ENCODE measurements at regions not wholly inside any gene's neighbourhood (a gene's known extent, or its start where the extent isn't known, plus 50 kb on each side); places are given as distances from the start of the nearest gene placed in this dataset.
A peak's percentile ranks its signal among the peaks of the same experiment; 100 is the strongest.

DNA sequence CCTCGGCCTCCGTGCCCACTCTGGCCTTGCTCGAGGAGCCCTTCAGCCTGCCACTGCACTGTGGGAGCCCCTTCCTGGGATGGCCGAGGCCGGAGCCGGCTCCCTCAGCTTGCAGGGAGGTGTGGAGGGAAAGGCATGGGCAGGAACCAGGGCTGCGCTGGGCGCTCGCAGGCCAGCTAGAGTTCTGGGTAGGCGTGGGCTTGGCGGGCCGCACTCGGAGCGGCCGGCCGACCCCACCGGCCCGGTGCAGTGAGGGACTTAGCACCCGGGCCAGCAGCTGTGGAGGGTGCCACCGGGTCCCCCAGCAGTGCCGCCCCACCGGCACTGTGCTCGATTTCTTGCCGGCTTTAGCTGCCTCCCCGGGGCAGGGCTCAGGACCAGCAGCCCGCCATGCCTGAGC is 101.0 kb upstream of the IRX5 start:
- TF ChIP-seq, protein P1, sequence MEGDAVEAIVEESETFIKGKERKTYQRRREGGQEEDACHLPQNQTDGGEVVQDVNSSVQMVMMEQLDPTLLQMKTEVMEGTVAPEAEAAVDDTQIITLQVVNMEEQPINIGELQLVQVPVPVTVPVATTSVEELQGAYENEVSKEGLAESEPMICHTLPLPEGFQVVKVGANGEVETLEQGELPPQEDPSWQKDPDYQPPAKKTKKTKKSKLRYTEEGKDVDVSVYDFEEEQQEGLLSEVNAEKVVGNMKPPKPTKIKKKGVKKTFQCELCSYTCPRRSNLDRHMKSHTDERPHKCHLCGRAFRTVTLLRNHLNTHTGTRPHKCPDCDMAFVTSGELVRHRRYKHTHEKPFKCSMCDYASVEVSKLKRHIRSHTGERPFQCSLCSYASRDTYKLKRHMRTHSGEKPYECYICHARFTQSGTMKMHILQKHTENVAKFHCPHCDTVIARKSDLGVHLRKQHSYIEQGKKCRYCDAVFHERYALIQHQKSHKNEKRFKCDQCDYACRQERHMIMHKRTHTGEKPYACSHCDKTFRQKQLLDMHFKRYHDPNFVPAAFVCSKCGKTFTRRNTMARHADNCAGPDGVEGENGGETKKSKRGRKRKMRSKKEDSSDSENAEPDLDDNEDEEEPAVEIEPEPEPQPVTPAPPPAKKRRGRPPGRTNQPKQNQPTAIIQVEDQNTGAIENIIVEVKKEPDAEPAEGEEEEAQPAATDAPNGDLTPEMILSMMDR (conservative IDR thresholded peaks at IDR 0.05; ENCODE audit: low read length) = no peak
- H3K4me3 ChIP-seq (ENCODE audit: low read length) = no peak overlapping the region
- DNase-seq (ENCODE audit: low read depth) = no peak

DNA sequence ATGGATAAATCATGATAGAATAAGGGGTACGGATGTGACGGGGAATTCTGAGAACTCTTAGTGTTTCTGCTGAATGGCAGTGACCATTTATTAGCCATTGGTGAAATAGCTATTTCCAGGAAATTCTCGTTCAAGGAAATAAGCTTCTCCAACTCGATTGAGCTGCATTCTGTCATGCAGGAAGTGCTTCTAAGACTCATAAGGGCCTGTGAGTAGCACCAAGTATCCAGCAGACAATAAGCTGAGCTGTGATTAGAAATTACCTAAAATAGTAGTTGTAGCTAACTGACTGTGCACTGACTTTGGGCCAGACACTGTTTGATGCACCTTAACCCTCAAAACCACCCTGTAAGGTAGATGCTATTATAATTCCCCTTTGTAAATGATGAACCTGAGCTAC is 107.8 kb upstream of the IRX5 start:
- no peak for DNase-seq (ENCODE audit: low read depth)
- H3K4me3 ChIP-seq (ENCODE audit: low read length) = no peak overlapping the region
- TF ChIP-seq, protein P1 (conservative IDR thresholded peaks at IDR 0.05; ENCODE audit: low read length) = no peak

DNA sequence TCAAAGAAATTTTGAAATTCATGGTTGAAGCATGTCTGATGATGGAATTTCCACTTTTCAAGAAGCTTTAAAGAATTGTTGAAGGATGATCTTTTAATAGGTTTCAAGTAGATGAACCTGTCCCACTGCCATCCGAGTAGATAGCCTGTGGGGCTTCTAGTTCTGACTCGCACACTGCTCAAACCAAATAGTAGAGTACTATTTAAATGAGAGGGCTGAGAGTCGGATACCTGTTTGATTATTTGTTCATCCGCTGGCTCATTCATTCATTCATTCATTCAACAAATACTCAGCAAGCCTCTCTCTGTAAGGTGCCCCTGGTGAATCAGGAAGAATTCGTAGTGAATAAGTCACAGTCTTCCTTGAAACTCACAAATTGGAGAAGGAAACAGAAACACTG is 108.2 kb upstream of the IRX5 start:
- no peak for DNase-seq (ENCODE audit: low read depth)
- TF ChIP-seq, protein P1 (conservative IDR thresholded peaks at IDR 0.05; ENCODE audit: low read length) = no peak

DNA sequence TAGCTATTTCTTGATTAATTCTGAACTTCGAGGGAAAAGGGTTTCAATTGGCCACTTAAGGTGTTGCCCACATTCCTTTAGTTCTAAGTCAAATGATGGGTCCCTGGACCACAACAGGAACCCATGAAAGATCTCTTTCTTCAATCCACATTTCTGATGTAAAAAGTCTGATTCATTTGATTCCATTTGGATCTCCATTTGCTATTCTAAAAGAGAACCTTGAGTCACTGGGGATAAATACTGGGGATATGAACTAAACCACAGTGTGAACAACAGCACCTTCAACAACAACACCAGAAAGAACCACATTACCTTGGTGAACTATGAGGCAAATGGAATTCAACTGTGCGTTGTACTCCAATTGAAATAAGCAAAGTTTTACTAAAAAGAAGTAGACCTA is 108.9 kb upstream of the IRX5 start:
- no peak overlapping the region for H3K4me3 ChIP-seq (ENCODE audit: low read length)
- TF ChIP-seq, protein P1 (conservative IDR thresholded peaks at IDR 0.05; ENCODE audit: low read length) = no peak

More for the DNA sequence above, 108.2 kb upstream of the IRX5 start:
- no peak overlapping the region for H3K4me3 ChIP-seq (ENCODE audit: low read length)

DNA sequence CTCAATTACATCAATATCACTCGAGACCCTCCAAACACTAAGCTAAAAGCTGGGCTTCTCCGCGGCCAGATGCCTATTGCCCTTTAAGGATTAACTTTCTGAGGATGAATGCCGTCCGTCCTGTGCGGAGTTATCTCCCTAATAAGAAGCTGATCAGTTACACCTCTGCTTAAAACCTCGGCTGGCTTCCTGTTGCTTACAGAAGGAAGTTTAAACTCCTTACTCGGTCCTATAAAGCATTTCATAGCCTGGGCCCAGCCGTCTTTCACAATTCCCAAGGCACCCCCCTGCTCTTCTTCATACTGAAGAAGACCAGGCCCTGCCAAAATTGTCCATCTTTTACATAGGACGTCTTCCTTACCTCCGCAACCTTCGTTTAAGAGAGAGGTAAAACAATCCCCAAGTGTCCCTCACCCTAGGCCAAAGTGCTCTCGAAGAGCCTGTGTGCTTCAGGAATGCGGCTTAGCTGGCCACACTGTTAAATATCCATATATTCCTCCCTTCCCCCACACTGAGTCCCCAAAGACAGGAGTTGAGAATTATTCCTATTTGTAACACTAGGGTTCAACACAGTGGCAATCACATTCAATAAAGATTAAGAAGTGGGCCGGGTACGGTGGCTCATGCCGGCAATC is 112.6 kb upstream of the IRX5 start:
- DNase-seq (ENCODE audit: low read depth) = no peak
- no peak overlapping the region for H3K4me3 ChIP-seq (ENCODE audit: low read length)
- TF ChIP-seq, protein P1 (conservative IDR thresholded peaks at IDR 0.05; ENCODE audit: low read length) = no peak

More for the DNA sequence above, 108.9 kb upstream of the IRX5 start:
- no peak for DNase-seq (ENCODE audit: low read depth)

DNA sequence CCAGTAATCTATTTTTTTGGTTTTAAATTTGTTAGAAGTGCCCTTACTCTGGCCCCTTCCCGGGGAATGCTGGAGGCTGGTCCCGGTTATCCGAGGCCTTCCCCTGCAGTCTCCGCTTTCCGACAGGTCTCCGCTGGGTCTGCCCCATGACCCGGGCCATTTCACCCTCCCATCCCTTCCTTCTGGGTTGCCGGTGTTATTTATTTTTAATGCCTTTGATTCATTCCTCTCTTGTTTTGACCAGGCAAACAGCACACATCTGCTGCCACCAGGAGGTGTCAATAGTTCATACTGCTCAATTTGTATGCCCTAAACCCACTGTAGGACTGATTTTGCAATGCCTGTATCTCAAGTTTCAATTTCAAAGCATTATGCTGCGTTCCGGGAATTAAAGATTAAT is 113.2 kb upstream of the IRX5 start:
- DNase-seq (ENCODE audit: low read depth) = peak; percentile 54
- H3K4me3 ChIP-seq (ENCODE audit: low read length) = no peak overlapping the region
- TF ChIP-seq, protein P1 (conservative IDR thresholded peaks at IDR 0.05; ENCODE audit: low read length) = peak; percentile 57

DNA sequence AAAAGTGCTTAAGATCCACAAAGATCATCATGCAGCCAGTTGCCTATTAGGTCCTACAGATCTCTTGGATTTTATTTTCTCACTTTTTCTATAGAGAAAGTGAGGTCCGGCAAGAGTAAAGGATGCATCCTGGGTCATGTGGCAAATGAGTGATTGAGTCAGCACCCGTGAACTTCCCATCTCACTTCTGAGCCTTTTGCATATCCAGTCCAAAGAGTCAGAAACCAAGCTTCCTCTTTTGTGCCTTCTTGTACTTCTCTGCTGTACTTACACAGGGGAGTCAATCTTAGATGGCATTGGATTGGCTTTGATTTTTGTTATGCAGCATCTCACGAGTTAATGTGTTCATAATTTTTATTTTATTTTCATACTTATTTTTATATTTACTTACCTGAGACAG is 114.2 kb upstream of the IRX5 start:
- TF ChIP-seq, protein P1 (conservative IDR thresholded peaks at IDR 0.05; ENCODE audit: low read length) = no peak
- no peak for DNase-seq (ENCODE audit: low read depth)
- H3K4me3 ChIP-seq (ENCODE audit: low read length) = no peak overlapping the region
